Bronchial epithelial cell (primary cell): ENCODE measurements at regions not wholly inside any gene's neighbourhood (a gene's known extent, or its start where the extent isn't known, plus 50 kb on each side); places are given as distances from the start of the nearest gene placed in this dataset.

ENCODE experiments used
- DNase-seq: peaks from one replicate; pipeline ENCODE4 v3.0.0-alpha.2; 2010; ENCODE audit warnings: low read depth
- FAIRE-seq: peaks from 2 replicates; lab custom pipeline; 2011; peaks lifted over from hg19 to GRCh38; lab: Jason Lieb, UNC
- H3K27me3 ChIP-seq: 2 replicates; pipeline ENCODE4 v1.5.1; 2011; ENCODE audit warnings: low read length; ENCODE audit not compliant: control insufficient read depth, insufficient read depth
- H3K36me3 ChIP-seq: 2 replicates; pipeline ENCODE4 v1.5.1; 2011; ENCODE audit warnings: low read length; ENCODE audit not compliant: control insufficient read depth, insufficient read depth
- H3K4me3 ChIP-seq: 2 replicates; pipeline ENCODE4 v1.5.1; 2011; ENCODE audit warnings: mild to moderate bottlenecking, low read depth, low read length, control low read depth
- TF ChIP-seq, protein P1 (sequence below): IDR thresholded peaks from 2 replicates; pipeline ENCODE4 v1.5.1; 2011; ENCODE audit warnings: mild to moderate bottlenecking, moderate library complexity, low read length, control low read depth, inconsistent platforms; ENCODE audit not compliant: insufficient read depth, severe bottlenecking

DNA sequence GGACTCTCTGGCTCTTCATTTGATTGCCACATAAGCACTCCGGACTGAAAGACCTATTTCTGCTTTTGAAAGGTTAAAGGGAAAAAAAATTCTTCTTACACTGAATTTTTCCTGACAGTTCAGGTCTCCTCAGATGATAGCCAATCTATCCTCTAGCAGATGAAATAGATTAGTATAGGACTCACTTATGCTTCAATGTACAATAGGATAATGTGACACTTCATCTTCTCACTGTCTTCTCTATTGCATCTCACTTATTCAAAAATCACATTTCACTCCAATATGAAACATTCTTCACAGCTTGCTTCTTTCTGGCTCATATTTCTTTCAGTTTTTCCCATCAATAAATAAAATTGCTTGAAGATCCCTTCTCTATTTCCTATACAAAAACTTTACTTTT is 860.9 kb upstream of the SLITRK6 start:
- TF ChIP-seq, protein P1, sequence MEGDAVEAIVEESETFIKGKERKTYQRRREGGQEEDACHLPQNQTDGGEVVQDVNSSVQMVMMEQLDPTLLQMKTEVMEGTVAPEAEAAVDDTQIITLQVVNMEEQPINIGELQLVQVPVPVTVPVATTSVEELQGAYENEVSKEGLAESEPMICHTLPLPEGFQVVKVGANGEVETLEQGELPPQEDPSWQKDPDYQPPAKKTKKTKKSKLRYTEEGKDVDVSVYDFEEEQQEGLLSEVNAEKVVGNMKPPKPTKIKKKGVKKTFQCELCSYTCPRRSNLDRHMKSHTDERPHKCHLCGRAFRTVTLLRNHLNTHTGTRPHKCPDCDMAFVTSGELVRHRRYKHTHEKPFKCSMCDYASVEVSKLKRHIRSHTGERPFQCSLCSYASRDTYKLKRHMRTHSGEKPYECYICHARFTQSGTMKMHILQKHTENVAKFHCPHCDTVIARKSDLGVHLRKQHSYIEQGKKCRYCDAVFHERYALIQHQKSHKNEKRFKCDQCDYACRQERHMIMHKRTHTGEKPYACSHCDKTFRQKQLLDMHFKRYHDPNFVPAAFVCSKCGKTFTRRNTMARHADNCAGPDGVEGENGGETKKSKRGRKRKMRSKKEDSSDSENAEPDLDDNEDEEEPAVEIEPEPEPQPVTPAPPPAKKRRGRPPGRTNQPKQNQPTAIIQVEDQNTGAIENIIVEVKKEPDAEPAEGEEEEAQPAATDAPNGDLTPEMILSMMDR, result no peak

GRCh38 chr13:86665842-86666241 is 866.6 kb upstream of the SLITRK6 start:
- H3K27me3 ChIP-seq, result no peaks in the 10 kb centered on the region
- no peak overlapping the region for H3K4me3 ChIP-seq
- DNase-seq (no peak), FAIRE-seq (no peak)
- no peaks in the 10 kb centered on the region for H3K36me3 ChIP-seq
- TF ChIP-seq, protein P1, result no peak

More for the DNA sequence above, 860.9 kb upstream of the SLITRK6 start:
- DNase-seq, result no peak
- H3K27me3 ChIP-seq, result no peaks in the 10 kb centered on the region
- no peaks in the 10 kb centered on the region for H3K36me3 ChIP-seq
- H3K4me3 ChIP-seq, result no peak overlapping the region
- FAIRE-seq, result no peak

DNA sequence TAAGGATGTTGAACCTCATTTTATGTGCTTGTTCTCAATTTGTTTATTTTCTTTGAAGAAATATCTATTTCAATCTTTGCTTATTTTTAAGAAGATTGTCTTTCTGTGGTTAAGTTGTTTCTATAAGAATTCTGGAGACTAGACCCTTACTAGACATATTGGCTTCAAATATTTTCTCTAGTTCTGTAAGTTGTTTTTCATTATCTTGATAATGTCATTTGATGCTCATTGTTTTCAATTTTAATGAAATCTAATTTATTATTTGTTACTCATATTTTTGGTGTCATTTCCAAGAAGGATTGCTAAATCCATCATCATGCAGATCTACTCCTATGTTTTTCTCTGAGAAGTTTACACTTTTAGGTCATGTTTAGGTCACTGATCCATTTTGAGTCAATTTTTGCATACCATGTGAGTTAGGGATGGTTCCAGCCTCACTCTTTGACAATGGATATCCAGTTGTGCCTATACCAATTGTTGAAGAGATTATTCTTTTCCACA is 874.8 kb upstream of the SLITRK6 start:
- DNase-seq (no peak), FAIRE-seq (no peak)
- TF ChIP-seq, protein P1, result no peak
- Histone ChIP-seq H3K27me3 (no peaks in the 10 kb centered on the region), H3K36me3 (no peaks in the 10 kb centered on the region), H3K4me3 (no peak overlapping the region)

DNA sequence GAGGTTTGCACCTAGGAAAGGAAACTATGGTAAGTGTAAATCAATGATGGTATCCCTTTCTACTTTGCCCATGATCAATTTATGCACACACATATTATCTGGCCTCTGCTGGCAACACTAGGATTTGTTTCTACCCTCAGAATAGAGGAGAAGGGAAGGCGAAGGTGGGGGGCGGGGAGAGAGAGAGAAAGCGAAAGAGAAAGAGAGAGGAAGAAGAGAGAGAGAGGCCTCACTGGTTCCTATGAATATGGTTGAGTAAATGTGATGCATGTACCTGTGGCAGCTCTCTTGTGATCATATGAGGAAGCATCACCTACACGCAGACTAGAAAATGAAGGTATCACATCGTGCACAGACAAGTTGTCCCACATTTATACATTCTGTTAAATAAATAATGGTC is 882.0 kb upstream of the SLITRK6 start:
- DNase-seq (no peak), FAIRE-seq (no peak)
- H3K4me3 ChIP-seq, result no peak overlapping the region
- no peaks in the 10 kb centered on the region for H3K27me3 ChIP-seq
- TF ChIP-seq, protein P1, result no peak
- H3K36me3 ChIP-seq, result no peaks in the 10 kb centered on the region

DNA sequence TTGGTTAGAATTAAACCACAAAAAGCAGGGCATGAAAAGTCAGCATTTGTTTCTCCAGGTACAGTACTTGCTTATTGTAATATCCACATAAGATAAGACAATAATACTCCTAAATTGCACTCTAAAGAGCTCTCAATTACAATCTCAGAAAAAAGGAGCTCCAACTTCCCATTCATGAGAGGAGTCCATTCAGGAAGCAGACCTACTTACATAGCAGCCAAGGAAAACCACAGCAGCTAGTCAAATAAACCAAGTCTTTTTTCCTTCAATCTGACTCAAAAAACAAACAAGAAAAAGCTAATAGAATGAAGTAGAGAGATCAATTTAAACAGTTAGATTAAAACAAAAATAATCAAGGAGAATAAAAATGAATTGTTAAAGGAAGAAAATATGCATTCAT is 885.2 kb upstream of the SLITRK6 start:
- DNase-seq (peak; percentile 2), FAIRE-seq (no peak)
- no peak overlapping the region for H3K4me3 ChIP-seq
- TF ChIP-seq, protein P1, result no peak
- no peaks in the 10 kb centered on the region for H3K27me3 ChIP-seq
- H3K36me3 ChIP-seq, result no peaks in the 10 kb centered on the region

DNA sequence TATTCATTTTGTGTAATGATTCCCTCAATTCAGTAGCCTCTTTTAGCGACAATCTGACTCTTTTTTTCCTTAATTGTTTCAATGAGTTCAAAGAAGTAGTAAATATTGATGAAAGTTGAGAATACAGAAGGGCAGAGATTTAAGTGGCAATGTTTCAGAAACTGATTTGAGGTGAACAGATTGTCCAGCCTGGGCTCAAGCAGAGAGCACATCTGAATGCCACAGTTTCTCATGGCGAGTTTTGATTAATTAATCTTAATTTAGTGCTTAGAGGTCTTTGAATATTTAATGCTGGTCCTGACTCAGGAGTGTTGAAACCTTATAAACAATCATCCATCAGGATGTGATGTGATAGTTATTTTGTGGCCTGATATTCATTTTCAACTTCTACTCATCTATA is 890.7 kb upstream of the SLITRK6 start:
- Histone ChIP-seq H3K36me3 (no peaks in the 10 kb centered on the region), H3K27me3 (no peaks in the 10 kb centered on the region), H3K4me3 (no peak overlapping the region)
- DNase-seq (no peak), FAIRE-seq (no peak)
- TF ChIP-seq, protein P1, result no peak
